Activated CD8-positive, alpha-beta T cell treated with anti-CD3 and anti-CD28 coated beads for 36 hours (primary cell): ENCODE measurements at regions not wholly inside any gene's neighbourhood (a gene's known extent, or its start where the extent isn't known, plus 50 kb on each side); places are given as distances from the start of the nearest gene placed in this dataset.

Experiments
- ATAC-seq: fragments of 200-7000 bp; cut with Tn5 transposase; one replicate; pipeline ENCODE4 v1.10.0; 2021; ENCODE audit warnings: mild to moderate bottlenecking, moderate library complexity
- CTCF ChIA-PET: fragments of 350-600 bp; sonication (Branson Sonifier 250); formaldehyde crosslinking; loops from one replicate; lab custom pipeline; 2021; ENCODE audit warnings: antibody characterized with exemption; lab: Charles Lee
- POLR2A ChIA-PET: fragments of 350-600 bp; sonication (Branson Sonifier 250); formaldehyde crosslinking; loops from one replicate; lab custom pipeline; 2021; ENCODE audit warnings: antibody characterized with exemption; lab: Charles Lee
- DNase-seq: peaks from one replicate; pipeline ENCODE4 v3.0.0-alpha.2; 2020
- H3K27ac Mint-ChIP-seq: one replicate; pipeline ENCODE4 v1.8.0; 2021; ENCODE audit warnings: mild to moderate bottlenecking, mixed read lengths
- H3K27me3 Mint-ChIP-seq: one replicate; pipeline ENCODE4 v1.8.0; 2021; ENCODE audit warnings: mixed read lengths
- H3K36me3 Mint-ChIP-seq: one replicate; pipeline ENCODE4 v1.8.0; 2021; ENCODE audit warnings: low read depth, mixed read lengths
- H3K4me1 Mint-ChIP-seq: one replicate; pipeline ENCODE4 v1.8.0; 2021; ENCODE audit warnings: low read depth, mixed read lengths
- H3K4me3 Mint-ChIP-seq: one replicate; pipeline ENCODE4 v1.8.0; 2021; ENCODE audit warnings: mild to moderate bottlenecking, moderate library complexity, mixed read lengths
- H3K9me3 Mint-ChIP-seq: one replicate; pipeline ENCODE4 v1.8.0; 2021; ENCODE audit warnings: mixed read lengths
- intact Hi-C: fragments of 100-400 bp; cut with micrococcal nuclease; formaldehyde crosslinking; loops from one replicate; pipeline ENCODE4 v1.10.0; 2022
- TF ChIP-seq, protein P1 (sequence below): fragments of 200-600 bp; IDR thresholded peaks from one replicate; pipeline ENCODE4 v1.8.0; 2022; ENCODE audit warnings: antibody characterized with exemption, mild to moderate bottlenecking

DNA sequence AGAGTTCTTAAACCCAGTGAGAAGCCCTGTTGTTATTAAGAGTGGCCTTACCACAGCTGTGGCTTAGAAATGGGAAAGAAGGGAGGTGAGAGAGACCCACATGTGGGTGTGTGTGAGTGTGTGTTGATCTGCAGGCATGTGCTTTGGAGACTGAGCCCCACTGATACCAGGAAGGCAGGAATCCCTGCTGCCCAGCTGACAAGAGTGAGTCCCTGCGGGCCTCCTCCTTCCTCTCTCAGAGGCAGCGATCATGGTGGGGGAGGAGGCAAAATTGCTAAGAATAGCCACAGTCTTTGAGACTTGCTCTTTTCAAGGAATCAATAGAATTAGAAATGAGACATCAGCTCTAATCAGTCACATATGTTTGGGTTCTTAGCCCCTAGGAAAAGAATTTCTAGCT is 87.0 kb upstream of the WARS2 start:
- intact Hi-C loops: no loop called here
- ChIA-PET CTCF (interaction anchor here (0.6 kb wide), 1 partner anchor 665 kb away, joined by 3 read pairs; no protein-coding TSS in a partner anchor), POLR2A (no interaction called here)
- TF ChIP-seq, protein P1, sequence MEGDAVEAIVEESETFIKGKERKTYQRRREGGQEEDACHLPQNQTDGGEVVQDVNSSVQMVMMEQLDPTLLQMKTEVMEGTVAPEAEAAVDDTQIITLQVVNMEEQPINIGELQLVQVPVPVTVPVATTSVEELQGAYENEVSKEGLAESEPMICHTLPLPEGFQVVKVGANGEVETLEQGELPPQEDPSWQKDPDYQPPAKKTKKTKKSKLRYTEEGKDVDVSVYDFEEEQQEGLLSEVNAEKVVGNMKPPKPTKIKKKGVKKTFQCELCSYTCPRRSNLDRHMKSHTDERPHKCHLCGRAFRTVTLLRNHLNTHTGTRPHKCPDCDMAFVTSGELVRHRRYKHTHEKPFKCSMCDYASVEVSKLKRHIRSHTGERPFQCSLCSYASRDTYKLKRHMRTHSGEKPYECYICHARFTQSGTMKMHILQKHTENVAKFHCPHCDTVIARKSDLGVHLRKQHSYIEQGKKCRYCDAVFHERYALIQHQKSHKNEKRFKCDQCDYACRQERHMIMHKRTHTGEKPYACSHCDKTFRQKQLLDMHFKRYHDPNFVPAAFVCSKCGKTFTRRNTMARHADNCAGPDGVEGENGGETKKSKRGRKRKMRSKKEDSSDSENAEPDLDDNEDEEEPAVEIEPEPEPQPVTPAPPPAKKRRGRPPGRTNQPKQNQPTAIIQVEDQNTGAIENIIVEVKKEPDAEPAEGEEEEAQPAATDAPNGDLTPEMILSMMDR: no peak
- Mint-ChIP-seq H3K27me3 (no peaks in the 10 kb centered on the region), H3K27ac (no peak overlapping the region), H3K4me3 (no peak overlapping the region), H3K36me3 (no peaks in the 10 kb centered on the region), H3K9me3 (no peaks in the 10 kb centered on the region), H3K4me1 (peaks cover 3% of the 10 kb centered on the region)
- ATAC-seq (no peak), DNase-seq (no peak)

DNA sequence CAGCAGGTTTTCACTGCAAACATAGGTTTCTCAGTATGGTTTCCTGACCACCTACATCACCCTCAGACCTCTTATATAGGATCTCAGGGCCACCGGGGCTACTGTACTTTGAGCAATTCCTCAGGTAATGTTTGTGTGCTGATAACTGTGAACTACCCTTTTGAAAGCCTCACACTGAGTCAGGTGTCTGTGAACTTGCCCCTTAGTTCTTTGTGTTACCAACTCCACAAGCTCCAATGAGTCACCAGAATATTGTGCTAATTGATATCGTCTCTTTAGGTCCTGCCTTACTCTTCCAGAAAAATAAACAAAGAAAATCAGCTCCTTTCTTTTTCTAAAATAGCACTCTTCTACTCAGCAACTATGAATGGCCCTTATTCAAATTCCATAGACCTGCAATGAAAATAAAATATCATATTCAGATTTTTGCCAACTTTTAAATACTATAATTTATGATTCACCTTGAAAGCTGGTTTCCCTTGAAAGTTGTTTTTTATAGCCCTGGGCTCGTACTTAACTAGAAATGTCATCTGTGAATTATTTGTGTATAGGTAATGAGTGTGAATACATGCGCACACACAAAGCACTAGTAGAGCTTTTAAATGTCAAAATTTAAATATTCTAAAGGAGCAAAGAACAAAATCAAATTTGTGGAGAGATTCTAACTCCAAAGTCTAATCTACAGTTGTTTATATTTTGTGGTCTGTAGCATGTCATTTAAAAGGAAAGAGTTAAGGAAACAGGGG is 88.1 kb upstream of the WARS2 start:
- POLR2A ChIA-PET: interaction anchor here (0.6 kb wide), 1 partner anchor 117 kb away, joined by 3 read pairs; no protein-coding TSS in a partner anchor
- CTCF ChIA-PET: no interaction called here
- H3K36me3 Mint-ChIP-seq: no peaks in the 10 kb centered on the region
- H3K27ac Mint-ChIP-seq: no peak overlapping the region
- TF ChIP-seq, protein P1: no peak
- no peak overlapping the region for H3K4me3 Mint-ChIP-seq
- ATAC-seq: no peak
- no peaks in the 10 kb centered on the region for H3K27me3 Mint-ChIP-seq
- H3K4me1 Mint-ChIP-seq: peaks cover 3% of the 10 kb centered on the region
- no peak for DNase-seq
- intact Hi-C loops: no loop called here
- H3K9me3 Mint-ChIP-seq: no peaks in the 10 kb centered on the region

DNA sequence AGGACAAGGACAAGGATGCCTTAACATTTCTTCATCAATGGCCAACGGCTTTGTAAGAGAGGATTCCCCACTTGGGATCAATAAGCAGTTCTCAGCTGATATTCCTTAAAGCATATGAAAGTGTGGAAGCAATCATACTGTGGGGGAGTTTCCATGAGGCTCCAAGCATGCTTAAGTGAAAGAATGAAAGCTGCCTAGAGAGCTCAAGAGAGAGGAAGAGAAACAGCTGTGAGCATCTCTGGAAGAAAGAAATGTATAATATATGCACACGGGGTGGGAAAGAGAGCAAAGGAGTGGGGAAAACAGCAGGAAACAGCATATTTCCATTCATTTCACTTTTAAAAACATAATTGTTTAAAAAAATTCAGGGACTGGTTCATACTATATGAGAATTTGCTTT is 94.7 kb upstream of the WARS2 start:
- POLR2A ChIA-PET: no interaction called here
- DNase-seq (no peak), ATAC-seq (no peak)
- Mint-ChIP-seq H3K36me3 (peaks cover 4% of the 10 kb centered on the region), H3K27me3 (no peaks in the 10 kb centered on the region), H3K4me1 (no peaks in the 10 kb centered on the region), H3K9me3 (no peaks in the 10 kb centered on the region), H3K4me3 (no peak overlapping the region), H3K27ac (no peak overlapping the region)
- CTCF ChIA-PET: no interaction called here
- TF ChIP-seq, protein P1: no peak
- intact Hi-C loops: no loop called here

DNA sequence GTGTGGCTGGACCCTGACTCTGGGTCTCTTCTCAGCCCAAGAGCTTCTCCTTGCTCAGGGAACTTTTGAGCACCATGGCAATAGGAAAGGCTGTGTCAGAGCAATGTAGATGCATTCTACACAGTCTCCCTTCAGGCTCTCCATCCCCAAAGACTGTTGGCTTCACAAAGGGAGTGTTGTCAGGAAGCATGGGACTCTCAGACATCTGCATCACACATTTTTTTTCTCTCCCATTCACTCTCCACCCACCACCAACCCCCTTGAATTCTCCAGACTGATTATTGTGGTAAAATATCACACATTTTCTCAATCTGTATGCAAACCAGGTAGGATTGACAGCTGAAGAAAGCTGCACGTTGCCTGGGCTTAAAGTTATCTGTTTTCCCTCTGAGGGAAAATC is 105.4 kb upstream of the WARS2 start:
- Mint-ChIP-seq H3K4me1 (no peaks in the 10 kb centered on the region), H3K27me3 (no peaks in the 10 kb centered on the region), H3K9me3 (no peaks in the 10 kb centered on the region), H3K36me3 (no peaks in the 10 kb centered on the region), H3K4me3 (no peak overlapping the region), H3K27ac (no peak overlapping the region)
- intact Hi-C loops: no loop called here
- TF ChIP-seq, protein P1: no peak
- no peak for ATAC-seq
- ChIA-PET POLR2A (no interaction called here), CTCF (no interaction called here)
- no peak for DNase-seq

DNA sequence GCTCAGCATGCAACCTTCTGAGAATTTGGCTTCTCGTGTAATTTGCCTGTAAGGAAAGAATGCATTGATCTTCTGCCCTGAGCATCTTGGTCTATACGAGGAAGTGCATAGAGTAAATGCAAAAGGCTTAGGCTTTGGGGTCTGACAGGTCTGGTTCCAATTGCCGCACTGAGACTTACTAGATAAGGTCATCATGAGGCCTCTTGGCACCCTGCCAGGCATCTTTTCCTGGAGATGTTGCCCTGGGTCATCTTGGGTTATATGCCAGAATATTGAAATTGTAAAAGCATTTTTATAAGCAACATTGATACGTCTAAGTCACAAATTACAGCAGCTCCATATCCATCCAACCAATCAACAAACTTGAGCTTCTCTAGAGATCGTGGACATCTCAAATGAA is 108.8 kb upstream of the WARS2 start:
- H3K9me3 Mint-ChIP-seq: no peaks in the 10 kb centered on the region
- DNase-seq: no peak

More for the DNA sequence above, 108.8 kb upstream of the WARS2 start:
- H3K4me3 Mint-ChIP-seq: no peak overlapping the region
- ATAC-seq: no peak
- ChIA-PET POLR2A (no interaction called here), CTCF (no interaction called here)
- no peaks in the 10 kb centered on the region for H3K36me3 Mint-ChIP-seq
- TF ChIP-seq, protein P1: no peak
- intact Hi-C loops: no loop called here
- no peak overlapping the region for H3K27ac Mint-ChIP-seq
- no peaks in the 10 kb centered on the region for H3K4me1 Mint-ChIP-seq
- no peaks in the 10 kb centered on the region for H3K27me3 Mint-ChIP-seq
